CD8-positive, alpha-beta memory T cell (primary cell): ENCODE measurements at regions not wholly inside any gene's neighbourhood (a gene's known extent, or its start where the extent isn't known, plus 50 kb on each side); places are given as distances from the start of the nearest gene placed in this dataset.
"Not testable (repeated sequence)": the region's sequence is repeated elsewhere in the genome, so short reads cannot be mapped to it uniquely, and the experiment has no call there.

Experiments
- CTCF ChIA-PET: fragments of 350-600 bp; sonication (Branson Sonifier 250); formaldehyde crosslinking; loops from one replicate; lab custom pipeline; 2021; ENCODE audit warnings: antibody characterized with exemption; lab: Charles Lee
- POLR2A ChIA-PET: fragments of 350-600 bp; sonication (Branson Sonifier 250); formaldehyde crosslinking; loops from one replicate; lab custom pipeline; 2021; ENCODE audit warnings: antibody characterized with exemption; lab: Charles Lee
- DNase-seq, 5 donors: peaks; one replicate each; pipeline versions ENCODE4 v3.0.0 to v3.0.0-alpha.2; 2020 to 2022; ENCODE audit warnings: mixed read lengths in 1 of 5
- H3K27ac ChIP-seq: one replicate; pipeline ENCODE4 v1.7.0; 2013; ENCODE audit warnings: low read depth, mild to moderate bottlenecking, low read length, moderate library complexity
- H3K27me3 ChIP-seq: 2 replicates; pipeline ENCODE4 v1.7.0; 2013; ENCODE audit warnings: low read length, mild to moderate bottlenecking; ENCODE audit not compliant: insufficient read depth, poor library complexity, severe bottlenecking
- H3K36me3 ChIP-seq: 2 replicates; pipeline ENCODE4 v1.7.0; 2013; ENCODE audit warnings: mild to moderate bottlenecking, low read length, moderate library complexity; ENCODE audit not compliant: insufficient read depth
- H3K4me1 ChIP-seq: 2 replicates; pipeline ENCODE4 v1.7.0; 2013; ENCODE audit warnings: mild to moderate bottlenecking, low read length, moderate library complexity; ENCODE audit not compliant: insufficient read depth
- H3K4me3 ChIP-seq: 2 replicates; pipeline ENCODE4 v1.7.0; 2013; ENCODE audit warnings: mild to moderate bottlenecking, low read length
- H3K9me3 ChIP-seq: 2 replicates; pipeline ENCODE4 v1.7.0; 2013; ENCODE audit warnings: mild to moderate bottlenecking, low read length
- H3K27ac Mint-ChIP-seq, 8 donors: one replicate each; pipeline ENCODE4 v1.8.0; 2020 to 2021; ENCODE audit warnings: mixed read lengths in 8 of 8, mild to moderate bottlenecking in 6 of 8, inconsistent platforms in 3 of 8, moderate library complexity in 3 of 8
- H3K27me3 Mint-ChIP-seq, 2 donors: one replicate each; pipeline ENCODE4 v1.8.0; 2020 to 2021; ENCODE audit warnings: mixed read lengths in 2 of 2, mild to moderate bottlenecking in 1 of 2, moderate library complexity in 1 of 2
- H3K36me3 Mint-ChIP-seq, 3 donors: one replicate each; pipeline ENCODE4 v1.8.0; 2020 to 2021; ENCODE audit warnings: mixed read lengths in 3 of 3, inconsistent platforms in 1 of 3, mild to moderate bottlenecking in 1 of 3
- H3K4me1 Mint-ChIP-seq, 3 donors: one replicate each; pipeline ENCODE4 v1.8.0; 2020 to 2021; ENCODE audit warnings: mixed read lengths in 3 of 3, inconsistent platforms in 1 of 3, mild to moderate bottlenecking in 1 of 3
- H3K4me3 Mint-ChIP-seq, 7 donors: one replicate each; pipeline ENCODE4 v1.8.0; 2020 to 2021; ENCODE audit warnings: mixed read lengths in 7 of 7, mild to moderate bottlenecking in 6 of 7, moderate library complexity in 4 of 7, inconsistent platforms in 2 of 7
- H3K9me3 Mint-ChIP-seq, 5 donors: one replicate each; pipeline ENCODE4 v1.8.0; 2020 to 2022; ENCODE audit warnings: mixed read lengths in 5 of 5, mild to moderate bottlenecking in 3 of 5, moderate library complexity in 2 of 5, inconsistent platforms in 1 of 5

- H3K4me1 Mint-ChIP-seq, CTCF ChIA-PET, H3K9me3 ChIP-seq, H3K36me3 ChIP-seq, DNase-seq, H3K4me3 ChIP-seq, H3K27me3 ChIP-seq, H3K27ac Mint-ChIP-seq, H3K27ac ChIP-seq, H3K4me3 Mint-ChIP-seq, POLR2A ChIA-PET, H3K4me1 ChIP-seq, H3K27me3 Mint-ChIP-seq, H3K36me3 Mint-ChIP-seq: not testable (repeated sequence)
- peaks cover 16 to 34% (median 31%) of the 10 kb centered on the region in 5 donors for H3K9me3 Mint-ChIP-seq
These were observed 125.4 kb downstream of the MTERF1 start for GRCh38 chr7:91755121-91755520.

GRCh38 chr7:91759205-91759863 lies 121.2 kb downstream of the MTERF1 start:
- peaks cover 1 to 4% (median 3%) of the 10 kb centered on the region in 3 donors for H3K36me3 Mint-ChIP-seq
- H3K9me3 ChIP-seq: no peaks in the 10 kb centered on the region
- H3K9me3 Mint-ChIP-seq: peaks cover 29 to 60% (median 50%) of the 10 kb centered on the region in 5 donors
- H3K27ac Mint-ChIP-seq: no peak overlapping the region
- no peak overlapping the region for H3K4me3 Mint-ChIP-seq
- peaks cover 0 to 2% of the 10 kb centered on the region in 2 donors for H3K27me3 Mint-ChIP-seq
- ChIA-PET POLR2A (no interaction called here), CTCF (no interaction called here)
- H3K36me3 ChIP-seq: no peaks in the 10 kb centered on the region
- H3K27me3 ChIP-seq: no peaks in the 10 kb centered on the region
- no peak for DNase-seq
- no peaks in the 10 kb centered on the region for H3K4me1 ChIP-seq
- H3K27ac ChIP-seq: no peak overlapping the region
- H3K4me3 ChIP-seq: no peak overlapping the region
- H3K4me1 Mint-ChIP-seq: no peaks in the 10 kb centered on the region

GRCh38 chr7:91767820-91768219 lies 112.7 kb downstream of the MTERF1 start:
- ChIA-PET POLR2A (no interaction called here), CTCF (no interaction called here)
- Histone ChIP-seq H3K27me3 (no peaks in the 10 kb centered on the region), H3K36me3 (no peaks in the 10 kb centered on the region), H3K4me1 (no peaks in the 10 kb centered on the region), H3K9me3 (no peaks in the 10 kb centered on the region), H3K27ac (no peak overlapping the region), H3K4me3 (no peak overlapping the region)
- no peak overlapping the region for H3K4me3 Mint-ChIP-seq
- H3K4me1 Mint-ChIP-seq: no peaks in the 10 kb centered on the region
- H3K36me3 Mint-ChIP-seq: peaks cover 0 to 5% (median 0%) of the 10 kb centered on the region in 3 donors
- no peak overlapping the region for H3K27ac Mint-ChIP-seq
- no peak for DNase-seq
- peaks cover 12 to 35% (median 18%) of the 10 kb centered on the region in 5 donors for H3K9me3 Mint-ChIP-seq
- H3K27me3 Mint-ChIP-seq: no peaks in the 10 kb centered on the region

- Mint-ChIP-seq H3K4me3 (no peak overlapping the region), H3K27ac (no peak overlapping the region), H3K4me1 (no peaks in the 10 kb centered on the region), H3K9me3 (peaks cover 0 to 8% (median 1%) of the 10 kb centered on the region in 5 donors), H3K36me3 (no peaks in the 10 kb centered on the region), H3K27me3 (no peaks in the 10 kb centered on the region)
- Histone ChIP-seq H3K27ac (no peak overlapping the region), H3K36me3 (no peaks in the 10 kb centered on the region), H3K27me3 (no peaks in the 10 kb centered on the region), H3K4me1 (no peaks in the 10 kb centered on the region), H3K9me3 (no peaks in the 10 kb centered on the region), H3K4me3 (no peak overlapping the region)
- ChIA-PET CTCF (no interaction called here), POLR2A (no interaction called here)
- no peak for DNase-seq
These were observed 109.1 kb downstream of the MTERF1 start for GRCh38 chr7:91771394-91771793.

- no peak overlapping the region for H3K4me3 ChIP-seq
- H3K9me3 ChIP-seq: no peaks in the 10 kb centered on the region
- Mint-ChIP-seq H3K4me3 (no peak overlapping the region), H3K36me3 (no peaks in the 10 kb centered on the region), H3K27ac (no peak overlapping the region), H3K27me3 (no peaks in the 10 kb centered on the region), H3K4me1 (no peaks in the 10 kb centered on the region), H3K9me3 (peaks cover 0 to 8% (median 0%) of the 10 kb centered on the region in 5 donors)
- H3K27ac ChIP-seq: no peak overlapping the region
- H3K4me1 ChIP-seq: no peaks in the 10 kb centered on the region
- no peaks in the 10 kb centered on the region for H3K36me3 ChIP-seq
- ChIA-PET CTCF (no interaction called here), POLR2A (no interaction called here)
- DNase-seq: no peak
- H3K27me3 ChIP-seq: no peaks in the 10 kb centered on the region
These were observed 108.3 kb downstream of the MTERF1 start for GRCh38 chr7:91771921-91772815.

GRCh38 chr7:91776171-91776570 lies 104.3 kb downstream of the MTERF1 start:
- Mint-ChIP-seq H3K27me3 (no peaks in the 10 kb centered on the region), H3K4me1 (no peaks in the 10 kb centered on the region), H3K36me3 (no peaks in the 10 kb centered on the region), H3K27ac (no peak overlapping the region), H3K4me3 (no peak overlapping the region), H3K9me3 (peaks cover 0 to 3% (median 0%) of the 10 kb centered on the region in 5 donors)
- Histone ChIP-seq H3K4me3 (no peak overlapping the region), H3K9me3 (no peaks in the 10 kb centered on the region), H3K4me1 (no peaks in the 10 kb centered on the region), H3K27ac (no peak overlapping the region), H3K36me3 (no peaks in the 10 kb centered on the region), H3K27me3 (no peaks in the 10 kb centered on the region)
- POLR2A ChIA-PET: no interaction called here
- no peak for DNase-seq
- CTCF ChIA-PET: no interaction called here

- Histone ChIP-seq H3K9me3 (no peaks in the 10 kb centered on the region), H3K27ac (no peak overlapping the region), H3K4me3 (no peak overlapping the region), H3K36me3 (no peaks in the 10 kb centered on the region), H3K27me3 (no peaks in the 10 kb centered on the region), H3K4me1 (no peaks in the 10 kb centered on the region)
- POLR2A ChIA-PET: no interaction called here
- Mint-ChIP-seq H3K27ac (no peak overlapping the region), H3K36me3 (no peaks in the 10 kb centered on the region), H3K9me3 (peaks cover 0 to 3% (median 0%) of the 10 kb centered on the region in 5 donors), H3K27me3 (no peaks in the 10 kb centered on the region), H3K4me1 (no peaks in the 10 kb centered on the region), H3K4me3 (no peak overlapping the region)
- no peak for DNase-seq
- CTCF ChIA-PET: no interaction called here
These were observed 103.0 kb downstream of the MTERF1 start for GRCh38 chr7:91777522-91777921.

- ChIA-PET POLR2A (no interaction called here), CTCF (no interaction called here)
- no peaks in the 10 kb centered on the region for H3K27me3 Mint-ChIP-seq
- no peak overlapping the region for H3K4me3 Mint-ChIP-seq
- no peaks in the 10 kb centered on the region for H3K27me3 ChIP-seq
- no peak overlapping the region for H3K4me3 ChIP-seq
- no peaks in the 10 kb centered on the region for H3K4me1 ChIP-seq
- H3K9me3 ChIP-seq: no peaks in the 10 kb centered on the region
- no peaks in the 10 kb centered on the region for H3K36me3 Mint-ChIP-seq
- no peak overlapping the region for H3K27ac ChIP-seq
- DNase-seq: no peak
- H3K27ac Mint-ChIP-seq: no peak overlapping the region
- peaks cover 0 to 3% (median 0%) of the 10 kb centered on the region in 5 donors for H3K9me3 Mint-ChIP-seq
- no peaks in the 10 kb centered on the region for H3K4me1 Mint-ChIP-seq
- no peaks in the 10 kb centered on the region for H3K36me3 ChIP-seq
These were observed 102.1 kb downstream of the MTERF1 start for GRCh38 chr7:91778416-91778815.
